Testis (tissue), 2 donors: ENCODE measurements at regions not wholly inside any gene's neighbourhood (a gene's known extent, or its start where the extent isn't known, plus 50 kb on each side); places are given as distances from the start of the nearest gene placed in this dataset.

Experiments used
- DNase-seq: peaks from one replicate; pipeline ENCODE4 v3.0.0-alpha.2; 2019
- H3K27ac ChIP-seq, 2 donors: fragments of 200-600 bp; sonication (generic); one replicate each; pipeline ENCODE4 v1.5.1; 2019
- H3K27me3 ChIP-seq: fragments of 200-600 bp; sonication (generic); one replicate; pipeline ENCODE4 v1.5.1; 2019
- H3K36me3 ChIP-seq: fragments of 200-600 bp; sonication (generic); one replicate; pipeline ENCODE4 v1.5.1; 2017; ENCODE audit warnings: low read depth; ENCODE audit errors: missing control alignments
- H3K4me1 ChIP-seq: fragments of 200-600 bp; sonication (generic); one replicate; pipeline ENCODE4 v1.5.1; 2019
- H3K4me3 ChIP-seq, 2 donors: fragments of 200-600 bp; sonication (generic); one replicate each; pipeline ENCODE4 v1.5.1; 2017 to 2019
- H3K9me3 ChIP-seq: fragments of 200-600 bp; sonication (generic); one replicate; pipeline ENCODE4 v1.5.1; 2017
- POLR2A ChIP-seq: fragments of 450-650 bp; IDR thresholded peaks from one replicate; pipeline ENCODE4 v1.6.1; 2017; ENCODE audit warnings: antibody characterized with exemption, mild to moderate bottlenecking, moderate library complexity
- WGBS, 2 donors: methylation state at CpG; one replicate each; pipeline ENCODE4 v1.1.5; 2018; 5-methylcytosine and 5-hydroxymethylcytosine counted together
- intact Hi-C: fragments of 100-400 bp; cut with DNase I; formaldehyde crosslinking; loops from one replicate; pipeline ENCODE4 v1.15.1; 2023; ENCODE audit warnings: low total_unique reads
- TF ChIP-seq, protein P1 (sequence below), 3 experiments: fragments of 450-650 bp in 2 of 3; fragments of 200-600 bp in 1 of 3; sonication (generic) in 1 of 3; IDR thresholded peaks; one replicate each; pipeline ENCODE4 v1.5.1; 2016 to 2019; ENCODE audit warnings: antibody characterized with exemption in 3 of 3, mild to moderate bottlenecking in 2 of 3, moderate library complexity in 1 of 3

DNA sequence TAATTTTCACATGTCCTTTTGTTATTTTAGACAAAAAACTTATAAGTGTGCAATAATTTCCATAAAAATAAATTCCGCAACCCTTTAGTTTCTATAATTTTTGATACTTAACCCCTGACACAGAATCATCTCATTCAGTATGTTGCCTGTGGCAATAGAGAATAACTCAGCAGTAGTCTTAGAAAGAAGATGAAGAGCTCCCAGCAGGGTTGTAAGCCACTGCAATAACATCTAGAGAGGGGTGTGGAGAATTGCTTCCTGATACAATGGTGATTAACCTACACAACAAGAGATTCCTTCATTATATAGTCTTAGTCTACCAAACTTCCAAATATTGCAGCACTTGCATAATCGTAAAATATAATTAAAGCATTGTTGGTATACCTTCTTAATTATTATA, 118.9 kb downstream of the TMX3 start:
- Histone ChIP-seq H3K36me3 (no peaks in the 10 kb centered on the region), H3K27me3 (no peaks in the 10 kb centered on the region), H3K27ac (no peak overlapping the region), H3K4me3 (no peak overlapping the region), H3K9me3 (no peaks in the 10 kb centered on the region), H3K4me1 (no peaks in the 10 kb centered on the region)
- 90 to 93% methylated on average over 2 of the region's 2 CpGs for WGBS, 2 donors
- TF ChIP-seq POLR2A: no peak
- TF ChIP-seq, protein P1, sequence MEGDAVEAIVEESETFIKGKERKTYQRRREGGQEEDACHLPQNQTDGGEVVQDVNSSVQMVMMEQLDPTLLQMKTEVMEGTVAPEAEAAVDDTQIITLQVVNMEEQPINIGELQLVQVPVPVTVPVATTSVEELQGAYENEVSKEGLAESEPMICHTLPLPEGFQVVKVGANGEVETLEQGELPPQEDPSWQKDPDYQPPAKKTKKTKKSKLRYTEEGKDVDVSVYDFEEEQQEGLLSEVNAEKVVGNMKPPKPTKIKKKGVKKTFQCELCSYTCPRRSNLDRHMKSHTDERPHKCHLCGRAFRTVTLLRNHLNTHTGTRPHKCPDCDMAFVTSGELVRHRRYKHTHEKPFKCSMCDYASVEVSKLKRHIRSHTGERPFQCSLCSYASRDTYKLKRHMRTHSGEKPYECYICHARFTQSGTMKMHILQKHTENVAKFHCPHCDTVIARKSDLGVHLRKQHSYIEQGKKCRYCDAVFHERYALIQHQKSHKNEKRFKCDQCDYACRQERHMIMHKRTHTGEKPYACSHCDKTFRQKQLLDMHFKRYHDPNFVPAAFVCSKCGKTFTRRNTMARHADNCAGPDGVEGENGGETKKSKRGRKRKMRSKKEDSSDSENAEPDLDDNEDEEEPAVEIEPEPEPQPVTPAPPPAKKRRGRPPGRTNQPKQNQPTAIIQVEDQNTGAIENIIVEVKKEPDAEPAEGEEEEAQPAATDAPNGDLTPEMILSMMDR (IDR thresholded peaks at IDR 0.05): no peak
- intact Hi-C loops: no loop called here
- DNase-seq: no peak

- WGBS, 2 donors: 54 to 70% methylated on average over 5 of the region's 5 CpGs
- H3K27me3 ChIP-seq: no peaks in the 10 kb centered on the region
- intact Hi-C loops: no loop called here
- H3K4me1 ChIP-seq: no peaks in the 10 kb centered on the region
- H3K4me3 ChIP-seq: no peak overlapping the region
- no peaks in the 10 kb centered on the region for H3K36me3 ChIP-seq
- no peaks in the 10 kb centered on the region for H3K9me3 ChIP-seq
- TF ChIP-seq POLR2A: no peak
- TF ChIP-seq, protein P1 (IDR thresholded peaks at IDR 0.05): no peak
- no peak for DNase-seq
- H3K27ac ChIP-seq: no peak overlapping the region
Measured at GRCh38 chr18:68588169-68588568, 126.7 kb downstream of the TMX3 start.

GRCh38 chr18:68583685-68584084, 131.2 kb downstream of the TMX3 start:
- no peak overlapping the region for H3K4me3 ChIP-seq
- H3K27ac ChIP-seq: no peak overlapping the region
- 66 to 71% methylated on average over 1 of the region's 1 CpG for WGBS, 2 donors
- intact Hi-C loops: no loop called here
- no peaks in the 10 kb centered on the region for H3K9me3 ChIP-seq
- H3K4me1 ChIP-seq: no peaks in the 10 kb centered on the region
- no peak for TF ChIP-seq POLR2A
- TF ChIP-seq, protein P1 (IDR thresholded peaks at IDR 0.05): no peak
- no peak for DNase-seq
- no peaks in the 10 kb centered on the region for H3K27me3 ChIP-seq
- H3K36me3 ChIP-seq: no peaks in the 10 kb centered on the region

- no peak overlapping the region for H3K4me3 ChIP-seq
- TF ChIP-seq, protein P1 (IDR thresholded peaks at IDR 0.05): no peak
- TF ChIP-seq POLR2A: no peak
- H3K4me1 ChIP-seq: no peaks in the 10 kb centered on the region
- 93 to 94% methylated on average over 5 of the region's 5 CpGs for WGBS, 2 donors
- intact Hi-C loops: no loop called here
- H3K27ac ChIP-seq: no peak overlapping the region
- H3K36me3 ChIP-seq: no peaks in the 10 kb centered on the region
- no peaks in the 10 kb centered on the region for H3K27me3 ChIP-seq
- no peaks in the 10 kb centered on the region for H3K9me3 ChIP-seq
- no peak for DNase-seq
Measured at GRCh38 chr18:68574311-68574710, 140.6 kb downstream of the TMX3 start.

DNA sequence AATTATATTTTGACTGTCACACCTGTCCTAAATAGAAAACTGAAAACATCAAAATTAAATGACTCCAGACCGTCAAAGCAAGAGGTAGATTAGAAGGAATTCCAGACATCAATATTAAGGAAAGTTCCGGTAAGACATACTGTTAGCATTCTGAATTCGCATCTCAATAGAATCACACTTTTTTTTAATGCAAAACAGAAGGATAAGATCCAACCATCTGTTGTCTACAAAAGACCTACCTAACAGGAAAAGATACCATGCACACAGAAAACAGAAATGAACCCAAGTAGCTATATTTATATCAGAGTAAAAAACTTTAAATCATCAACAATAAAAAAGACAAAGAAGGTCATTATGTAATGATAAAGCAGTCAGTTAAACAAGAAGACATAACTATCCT, 145.0 kb downstream of the TMX3 start:
- TF ChIP-seq, protein P1 (IDR thresholded peaks at IDR 0.05): no peak
- no peak for TF ChIP-seq POLR2A
- Histone ChIP-seq H3K27ac (no peak overlapping the region), H3K4me3 (no peak overlapping the region), H3K4me1 (no peaks in the 10 kb centered on the region), H3K27me3 (no peaks in the 10 kb centered on the region), H3K9me3 (no peaks in the 10 kb centered on the region), H3K36me3 (no peaks in the 10 kb centered on the region)
- DNase-seq: no peak
- WGBS, 2 donors: 91 to 97% methylated on average over 3 of the region's 3 CpGs
- intact Hi-C loops: no loop called here
